GM23338 (cell line): ENCODE measurements at regions not wholly inside any gene's neighbourhood (a gene's known extent, or its start where the extent isn't known, plus 50 kb on each side); places are given as distances from the start of the nearest gene placed in this dataset.

Experiments used
- CTCF ChIP-seq, 2 experiments: fragments of 200-600 bp in 1 of 2; sonication (generic) in 1 of 2; conservative IDR thresholded peaks; 2 replicates each; pipeline versions ENCODE4 v1.5.1 to v1.6.1; 2016 to 2017; ENCODE audit warnings: antibody characterized with exemption in 2 of 2, low read depth in 2 of 2, mild to moderate bottlenecking in 2 of 2, moderate library complexity in 1 of 2
- EZH2 ChIP-seq: fragments of 200-600 bp; sonication (generic); IDR thresholded peaks from one replicate; pipeline ENCODE4 v1.8.0; 2017; ENCODE audit warnings: antibody characterized with exemption, mild to moderate bottlenecking, low read depth; ENCODE audit not compliant: unreplicated experiment
- EZH2phosphoT487 ChIP-seq: fragments of 200-600 bp; sonication (generic); IDR thresholded peaks from one replicate; pipeline ENCODE4 v1.8.1; 2018; ENCODE audit warnings: antibody characterized with exemption; ENCODE audit not compliant: unreplicated experiment
- JUNB ChIP-seq: IDR thresholded peaks from one replicate; pipeline ENCODE4 v1.6.1; 2016; ENCODE audit warnings: antibody characterized with exemption; ENCODE audit not compliant: unreplicated experiment
- NANOG ChIP-seq: IDR thresholded peaks from 2 replicates; pipeline ENCODE4 v1.6.1; 2016; ENCODE audit warnings: antibody characterized with exemption, borderline replicate concordance
- POLR2AphosphoS5 ChIP-seq: IDR thresholded peaks from 2 replicates; pipeline ENCODE4 v1.6.1; 2016; ENCODE audit warnings: antibody characterized with exemption, low read depth
- ZNF114 ChIP-seq: fragments of 250-450 bp; sonication (Bioruptor Pico); IDR thresholded peaks from 2 replicates; pipeline ENCODE4 v1.5.0; 2020; ENCODE audit warnings: mild to moderate bottlenecking, moderate library complexity

DNA sequence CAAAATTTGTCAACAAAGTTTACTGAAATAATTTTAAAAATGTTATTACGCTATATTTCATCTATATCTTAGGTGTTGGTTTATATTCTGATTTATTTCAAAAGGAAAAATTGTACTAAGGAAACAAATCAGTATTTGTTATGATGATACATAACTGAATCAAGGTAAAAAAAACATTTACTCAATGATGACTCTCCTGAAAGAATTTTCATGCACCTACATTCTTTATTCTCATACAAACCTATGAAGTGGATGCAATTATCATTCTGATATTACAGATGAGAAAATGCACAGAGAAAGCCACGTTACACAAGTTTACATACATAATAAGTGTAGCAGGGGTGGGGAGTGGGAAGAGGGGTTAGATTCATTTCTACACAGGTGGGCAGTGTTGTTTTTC, 422.4 kb downstream of the DSEL start:
- TF ChIP-seq POLR2AphosphoS5 (no peak), CTCF (conservative IDR thresholded peaks at IDR 0.05; ENCODE audit: low read depth in 2 of 2) (no peak), EZH2 (no peak), JUNB (no peak), ZNF114 (CRISPR knock-in tag) (no peak), EZH2phosphoT487 (no peak), NANOG (no peak)
